NCI-H146 (cell line): ENCODE measurements at regions not wholly inside any gene's neighbourhood (a gene's known extent, or its start where the extent isn't known, plus 50 kb on each side); places are given as distances from the start of the nearest gene placed in this dataset.
"Not testable (repeated sequence)": the region's sequence is repeated elsewhere in the genome, so short reads cannot be mapped to it uniquely, and the experiment has no call there.

Experiments
- DNase-seq: peaks from one replicate; lab custom pipeline; 2025; lab: John Stamatoyannopoulos, UW

GRCh38 chr5:89346573-89346972 lies 463.6 kb upstream of the MEF2C start:
- DNase-seq = no peak

- DNase-seq = peak; percentile 76
These were observed 460.7 kb upstream of the MEF2C start for GRCh38 chr5:89343666-89344065.

GRCh38 chr5:89342106-89342876 lies 459.3 kb upstream of the MEF2C start:
- peak; percentile 3 for DNase-seq

- DNase-seq = no peak
These were observed 456.0 kb upstream of the MEF2C start for GRCh38 chr5:89338935-89339334.

- DNase-seq = no peak
These were observed 453.1 kb upstream of the MEF2C start for GRCh38 chr5:89336111-89336510.

- no peak for DNase-seq
These were observed 447.2 kb upstream of the MEF2C start for GRCh38 chr5:89330140-89330539.

- no peak for DNase-seq
These were observed 444.6 kb upstream of the MEF2C start for GRCh38 chr5:89327608-89328007.

- no peak for DNase-seq
These were observed 442.0 kb upstream of the MEF2C start for GRCh38 chr5:89324990-89325389.

GRCh38 chr5:89320421-89321277 lies 437.7 kb upstream of the MEF2C start:
- DNase-seq = no peak

GRCh38 chr5:89317838-89318237 lies 434.9 kb upstream of the MEF2C start:
- not testable (repeated sequence) for DNase-seq

GRCh38 chr5:89315286-89316100 lies 432.5 kb upstream of the MEF2C start:
- peak; percentile 65 for DNase-seq

- peak; percentile 24 for DNase-seq
These were observed 431.0 kb upstream of the MEF2C start for GRCh38 chr5:89313804-89314588.

- DNase-seq = peak; percentile 37
These were observed 430.1 kb upstream of the MEF2C start for GRCh38 chr5:89313044-89313443.

GRCh38 chr5:89309268-89309667 lies 426.3 kb upstream of the MEF2C start:
- no peak for DNase-seq

GRCh38 chr5:89308606-89309040 lies 425.6 kb upstream of the MEF2C start:
- DNase-seq = no peak

GRCh38 chr5:89307972-89308371 lies 425.0 kb upstream of the MEF2C start:
- DNase-seq = no peak

- not testable (repeated sequence) for DNase-seq
These were observed 424.2 kb upstream of the MEF2C start for GRCh38 chr5:89307141-89307540.

- no peak for DNase-seq
These were observed 420.1 kb upstream of the MEF2C start for GRCh38 chr5:89303033-89303480.

- no peak for DNase-seq
These were observed 419.3 kb upstream of the MEF2C start for GRCh38 chr5:89302102-89302891.

GRCh38 chr5:89301321-89302025 lies 418.5 kb upstream of the MEF2C start:
- no peak for DNase-seq
